ENCODE measurements at regions not wholly inside any gene's neighbourhood (a gene's known extent, or its start where the extent isn't known, plus 50 kb on each side); places are given as distances from the start of the nearest gene placed in this dataset.

- H3K27ac ChIP-seq: no peak overlapping the region
- TF ChIP-seq CTCF (conservative IDR thresholded peaks at IDR 0.05; ENCODE audit: low read depth): no peak
- no peak for DNase-seq (ENCODE audit: low spot score)
- CTCF ChIA-PET: no interaction called here
- POLR2A ChIA-PET (ENCODE audit: low non-redundant PET): no interaction called here
These were observed 90.8 kb upstream of the PIK3C3 start for GRCh38 chr18:41864216-41864615.

GRCh38 chr18:41862921-41863320 is 92.1 kb upstream of the PIK3C3 start:
- TF ChIP-seq CTCF (conservative IDR thresholded peaks at IDR 0.05; ENCODE audit: low read depth): no peak
- no peak for DNase-seq (ENCODE audit: low spot score)
- ChIA-PET CTCF (no interaction called here), POLR2A (ENCODE audit: low non-redundant PET) (no interaction called here)
- H3K27ac ChIP-seq: no peak overlapping the region

GRCh38 chr18:41860987-41861386 is 94.0 kb upstream of the PIK3C3 start:
- CTCF ChIA-PET: no interaction called here

GRCh38 chr18:41858761-41859555 is 96.1 kb upstream of the PIK3C3 start:
- ChIA-PET CTCF (no interaction called here), POLR2A (ENCODE audit: low non-redundant PET) (no interaction called here)
- no peak for DNase-seq (ENCODE audit: low spot score)
- H3K27ac ChIP-seq: no peak overlapping the region
- no peak for TF ChIP-seq CTCF (conservative IDR thresholded peaks at IDR 0.05; ENCODE audit: low read depth)

More at GRCh38 chr18:41860987-41861386, 94.0 kb upstream of the PIK3C3 start:
- no peak overlapping the region for H3K27ac ChIP-seq
- no peak for DNase-seq (ENCODE audit: low spot score)
- no peak for TF ChIP-seq CTCF (conservative IDR thresholded peaks at IDR 0.05; ENCODE audit: low read depth)
- POLR2A ChIA-PET (ENCODE audit: low non-redundant PET): no interaction called here

- ChIA-PET CTCF (no interaction called here), POLR2A (ENCODE audit: low non-redundant PET) (no interaction called here)
- no peak overlapping the region for H3K27ac ChIP-seq
- no peak for DNase-seq (ENCODE audit: low spot score)
- no peak for TF ChIP-seq CTCF (conservative IDR thresholded peaks at IDR 0.05; ENCODE audit: low read depth)
These were observed 101.8 kb upstream of the PIK3C3 start for GRCh38 chr18:41853280-41853679.

GRCh38 chr18:41850781-41851180 is 104.3 kb upstream of the PIK3C3 start:
- no peak for TF ChIP-seq CTCF (conservative IDR thresholded peaks at IDR 0.05; ENCODE audit: low read depth)
- no peak for DNase-seq (ENCODE audit: low spot score)
- POLR2A ChIA-PET (ENCODE audit: low non-redundant PET): no interaction called here
- no peak overlapping the region for H3K27ac ChIP-seq
- CTCF ChIA-PET: no interaction called here

All from RWPE1 (cell line).